Astrocyte (in vitro differentiated cells and primary cell): ENCODE measurements at regions not wholly inside any gene's neighbourhood (a gene's known extent, or its start where the extent isn't known, plus 50 kb on each side); places are given as distances from the start of the nearest gene placed in this dataset.
"Not testable (repeated sequence)": the region's sequence is repeated elsewhere in the genome, so short reads cannot be mapped to it uniquely, and the experiment has no call there.

ENCODE experiments used
- CTCF ChIP-seq: IDR thresholded peaks from 2 replicates; pipeline ENCODE4 v1.5.1; 2011; ENCODE audit warnings: low read depth, mild to moderate bottlenecking, inconsistent platforms, low read length, moderate library complexity; ENCODE audit not compliant: insufficient read depth
- EZH2 ChIP-seq: IDR thresholded peaks from 2 replicates; pipeline ENCODE4 v1.6.1; 2012; ENCODE audit warnings: mild to moderate bottlenecking, low read length, inconsistent platforms; ENCODE audit not compliant: insufficient read depth

- TF ChIP-seq CTCF, EZH2: not testable (repeated sequence)
These were observed 315.0 kb downstream of the BCL2L11 start for GRCh38 chr2:111435553-111436310.
